Suprapubic skin (tissue), 4 donors: ENCODE measurements at regions not wholly inside any gene's neighbourhood (a gene's known extent, or its start where the extent isn't known, plus 50 kb on each side); places are given as distances from the start of the nearest gene placed in this dataset.

Source experiments
- CTCF ChIP-seq, 2 donors: fragments of 200-600 bp in 1 of 2; fragments of 450-650 bp in 1 of 2; sonication (generic) in 1 of 2; IDR thresholded peaks; one replicate each; pipeline ENCODE4 v1.5.1; 2016 to 2019; ENCODE audit warnings: antibody characterized with exemption in 2 of 2, mild to moderate bottlenecking in 1 of 2, moderate library complexity in 1 of 2
- EP300 ChIP-seq: sonication (generic); formaldehyde crosslinking; IDR thresholded peaks from one replicate; pipeline ENCODE4 v1.6.1; 2017; ENCODE audit warnings: antibody characterized with exemption
- POLR2A ChIP-seq, 2 donors: fragments of 450-650 bp; IDR thresholded peaks; one replicate each; pipeline ENCODE4 v1.6.1; 2017; ENCODE audit warnings: antibody characterized with exemption in 2 of 2, mild to moderate bottlenecking in 2 of 2, moderate library complexity in 2 of 2
- POLR2AphosphoS5 ChIP-seq, 3 donors: sonication (generic); formaldehyde crosslinking; IDR thresholded peaks; one replicate each; pipeline ENCODE4 v1.6.1; 2017; ENCODE audit warnings: antibody characterized with exemption in 3 of 3

- TF ChIP-seq CTCF (IDR thresholded peaks at IDR 0.05) (no peak), POLR2A (IDR thresholded peaks at IDR 0.05) (no peak), EP300 (no peak), POLR2AphosphoS5 (IDR thresholded peaks at IDR 0.05) (no peak)
Observed at GRCh38 chr10:45201271-45201670, 114.1 kb downstream of the OR13A1 start.
